Thoracic aorta (tissue), 2 donors: ENCODE measurements at regions not wholly inside any gene's neighbourhood (a gene's known extent, or its start where the extent isn't known, plus 50 kb on each side); places are given as distances from the start of the nearest gene placed in this dataset.
"Not testable (repeated sequence)": the region's sequence is repeated elsewhere in the genome, so short reads cannot be mapped to it uniquely, and the experiment has no call there.

Experiments used
- ATAC-seq: fragments of 150-250 bp; one replicate; pipeline ENCODE4 v1.8.0; 2017; ENCODE audit warnings: low read depth; ENCODE audit not compliant: insufficient number of reproducible peaks, low FRiP score
- DNase-seq: peaks from one replicate; pipeline ENCODE4 v3.0.0-alpha.2; 2020; ENCODE audit warnings: low spot score
- H3K27ac ChIP-seq, 2 donors: fragments of 200-600 bp; sonication (generic); 1 replicate in 1 of 2; 2 replicates in 1 of 2; pipeline ENCODE4 v1.5.1; 2016; ENCODE audit warnings: mild to moderate bottlenecking in 2 of 2, moderate library complexity in 2 of 2
- H3K27me3 ChIP-seq: fragments of 200-600 bp; sonication (generic); replicated peaks from 2 replicates; pipeline ENCODE4 v1.6.0; 2016; ENCODE audit warnings: mild to moderate bottlenecking; ENCODE audit not compliant: insufficient read depth
- H3K36me3 ChIP-seq: fragments of 200-600 bp; sonication (generic); one replicate; pipeline ENCODE4 v1.5.1; 2016
- H3K4me1 ChIP-seq, 2 donors: fragments of 200-600 bp; sonication (generic); 1 replicate in 1 of 2; 2 replicates in 1 of 2; pipeline versions ENCODE4 v1.5.1 to v1.6.0; 2016; ENCODE audit warnings: low read depth in 2 of 2, mild to moderate bottlenecking in 1 of 2; ENCODE audit not compliant: control insufficient read depth in 1 of 2
- H3K4me3 ChIP-seq: fragments of 200-600 bp; sonication (generic); 2 replicates; pipeline ENCODE4 v1.5.1; 2016; ENCODE audit warnings: mild to moderate bottlenecking
- H3K9me3 ChIP-seq: fragments of 200-600 bp; sonication (generic); 2 replicates; pipeline ENCODE4 v1.5.1; 2016
- TF ChIP-seq, protein P1 (sequence below): fragments of 200-600 bp; sonication (generic); IDR thresholded peaks from one replicate; pipeline ENCODE4 v1.5.1; 2019; ENCODE audit warnings: antibody characterized with exemption

DNA sequence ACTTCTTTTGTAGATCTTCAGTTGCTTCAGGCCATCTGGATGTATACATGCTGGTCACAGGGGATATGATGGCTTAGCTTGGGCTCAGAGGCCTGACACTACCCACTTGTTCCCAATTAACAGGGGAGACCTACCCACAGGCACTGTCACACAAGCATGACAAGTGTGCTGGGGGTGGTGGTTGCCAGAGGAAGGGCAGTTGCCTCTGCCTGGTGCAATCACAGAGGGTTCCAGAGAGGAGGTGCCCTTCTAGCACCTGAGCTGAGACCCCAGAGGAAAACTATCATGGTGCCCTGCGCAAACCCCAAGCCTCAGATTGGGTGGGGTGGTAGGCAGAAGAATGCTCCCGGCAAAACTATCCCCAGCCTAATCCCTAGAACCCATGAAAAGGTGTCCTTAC lies 65.6 kb upstream of the NANOS1 start:
- Histone ChIP-seq H3K27me3 (no peaks in the 10 kb centered on the region), H3K4me3 (no peak overlapping the region), H3K4me1 (peaks cover 9 to 26% of the 10 kb centered on the region in 2 donors), H3K9me3 (no peaks in the 10 kb centered on the region), H3K36me3 (no peaks in the 10 kb centered on the region), H3K27ac (no peak overlapping the region)
- TF ChIP-seq, protein P1, sequence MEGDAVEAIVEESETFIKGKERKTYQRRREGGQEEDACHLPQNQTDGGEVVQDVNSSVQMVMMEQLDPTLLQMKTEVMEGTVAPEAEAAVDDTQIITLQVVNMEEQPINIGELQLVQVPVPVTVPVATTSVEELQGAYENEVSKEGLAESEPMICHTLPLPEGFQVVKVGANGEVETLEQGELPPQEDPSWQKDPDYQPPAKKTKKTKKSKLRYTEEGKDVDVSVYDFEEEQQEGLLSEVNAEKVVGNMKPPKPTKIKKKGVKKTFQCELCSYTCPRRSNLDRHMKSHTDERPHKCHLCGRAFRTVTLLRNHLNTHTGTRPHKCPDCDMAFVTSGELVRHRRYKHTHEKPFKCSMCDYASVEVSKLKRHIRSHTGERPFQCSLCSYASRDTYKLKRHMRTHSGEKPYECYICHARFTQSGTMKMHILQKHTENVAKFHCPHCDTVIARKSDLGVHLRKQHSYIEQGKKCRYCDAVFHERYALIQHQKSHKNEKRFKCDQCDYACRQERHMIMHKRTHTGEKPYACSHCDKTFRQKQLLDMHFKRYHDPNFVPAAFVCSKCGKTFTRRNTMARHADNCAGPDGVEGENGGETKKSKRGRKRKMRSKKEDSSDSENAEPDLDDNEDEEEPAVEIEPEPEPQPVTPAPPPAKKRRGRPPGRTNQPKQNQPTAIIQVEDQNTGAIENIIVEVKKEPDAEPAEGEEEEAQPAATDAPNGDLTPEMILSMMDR: no peak
- ATAC-seq (no peak), DNase-seq (no peak)

DNA sequence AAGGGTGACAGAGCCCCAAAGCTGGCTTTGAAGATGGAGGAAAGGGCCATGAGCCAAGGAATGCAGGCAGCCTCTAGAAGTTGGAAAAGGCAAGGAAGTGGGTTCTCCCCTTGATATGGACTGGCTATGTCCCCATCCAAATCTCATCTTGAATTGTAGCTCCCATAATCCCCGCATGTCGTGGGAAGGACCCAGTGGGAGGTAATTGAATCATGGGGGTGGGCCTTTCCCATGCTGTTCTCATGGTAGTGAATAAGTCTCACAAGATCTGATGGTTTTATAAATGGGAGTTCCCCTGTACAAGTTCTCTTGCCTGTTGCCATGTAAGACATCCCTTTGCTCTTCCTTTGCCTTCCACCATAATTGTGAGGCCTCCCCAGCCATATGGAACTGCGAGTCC lies 65.0 kb upstream of the NANOS1 start:
- H3K4me3 ChIP-seq, DNase-seq, H3K9me3 ChIP-seq, ATAC-seq, H3K27me3 ChIP-seq, H3K36me3 ChIP-seq, H3K27ac ChIP-seq: not testable (repeated sequence)
- peaks cover 5 to 22% of the 10 kb centered on the region in 2 donors for H3K4me1 ChIP-seq

DNA sequence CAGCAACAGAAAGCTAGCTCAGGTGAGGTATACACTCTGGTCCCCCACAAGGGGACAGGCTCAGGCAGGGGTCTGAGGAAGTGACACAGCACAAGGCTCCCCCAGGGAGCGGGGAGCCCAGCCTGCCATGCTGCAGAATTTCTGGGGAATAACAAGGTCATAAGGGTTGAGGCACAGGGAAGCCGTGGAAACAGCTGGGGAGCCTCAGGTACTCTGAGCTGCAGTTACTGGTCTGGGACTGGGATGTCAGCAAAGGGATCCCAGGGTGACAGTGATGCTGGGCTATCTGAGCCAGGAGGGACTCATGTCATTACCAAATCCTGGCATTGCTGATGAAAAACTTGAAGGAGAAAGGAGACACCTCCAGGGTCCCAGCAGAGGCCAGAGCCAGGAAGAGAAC lies 64.4 kb upstream of the NANOS1 start:
- Histone ChIP-seq H3K9me3 (no peaks in the 10 kb centered on the region), H3K36me3 (no peaks in the 10 kb centered on the region), H3K4me3 (no peak overlapping the region), H3K27me3 (no peaks in the 10 kb centered on the region), H3K27ac (no peak overlapping the region), H3K4me1 (peaks cover 0 to 16% of the 10 kb centered on the region in 2 donors)
- ATAC-seq: no peak
- DNase-seq: no peak
- TF ChIP-seq, protein P1: no peak

DNA sequence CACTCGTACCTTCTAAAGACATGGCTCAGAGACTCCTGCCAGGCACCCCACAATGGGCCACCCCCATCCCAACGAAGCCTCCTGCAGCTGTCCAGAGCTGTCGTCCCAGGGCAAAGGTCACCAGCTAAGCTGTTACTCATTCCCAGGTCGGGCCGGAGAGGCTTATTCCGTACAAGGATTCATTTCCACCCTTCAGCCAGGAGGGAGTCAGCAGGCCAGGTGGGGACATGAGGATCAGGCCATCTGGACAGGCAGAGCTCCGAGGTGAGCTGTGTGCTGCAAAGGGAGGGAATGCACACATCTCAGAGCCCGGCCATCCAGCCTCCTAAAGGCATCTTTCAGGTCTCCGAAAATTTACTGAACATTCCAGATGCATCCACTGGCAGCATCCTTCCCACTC lies 63.9 kb upstream of the NANOS1 start:
- DNase-seq: no peak
- TF ChIP-seq, protein P1: no peak
- no peak for ATAC-seq

DNA sequence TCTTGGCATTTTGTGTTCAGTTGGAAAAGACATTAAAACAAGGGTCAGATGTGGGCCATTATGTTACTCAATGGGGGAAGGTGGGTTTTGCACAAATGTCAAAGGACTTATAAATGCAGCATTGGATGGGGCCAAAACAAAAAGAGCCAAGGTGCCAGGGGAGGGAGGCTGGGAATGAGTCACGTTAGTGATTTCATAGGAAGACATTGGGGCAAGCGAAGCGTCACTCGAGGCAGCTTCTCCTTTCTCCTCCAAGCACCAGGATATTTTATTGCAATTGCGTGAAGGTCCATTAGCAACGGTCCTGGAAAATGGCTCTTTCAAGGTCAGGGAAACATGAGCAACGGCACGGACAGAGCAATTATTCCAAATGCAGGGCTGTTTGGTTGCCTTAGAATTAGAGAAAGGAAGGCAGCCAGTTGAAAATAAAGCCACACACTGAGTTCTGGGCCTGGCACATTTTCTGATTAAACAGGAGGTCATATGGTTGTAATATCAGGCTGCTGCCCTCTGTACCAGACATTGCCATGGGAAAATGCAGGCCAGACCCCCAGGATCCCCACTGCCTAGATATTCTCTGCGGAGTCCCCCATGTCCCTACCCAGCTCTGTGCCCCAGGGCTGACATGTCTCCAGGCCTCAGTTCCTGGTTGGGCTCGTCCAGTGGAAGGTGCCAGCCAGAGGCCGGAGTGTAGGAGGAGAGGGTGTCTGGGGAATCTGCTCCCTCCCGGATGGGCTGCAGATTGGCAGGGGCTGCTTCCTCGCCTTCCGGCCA lies 63.3 kb upstream of the NANOS1 start:
- no peaks in the 10 kb centered on the region for H3K9me3 ChIP-seq
- TF ChIP-seq, protein P1: no peak
- DNase-seq: no peak
- peaks cover 0 to 8% of the 10 kb centered on the region in 2 donors for H3K4me1 ChIP-seq
- no peaks in the 10 kb centered on the region for H3K36me3 ChIP-seq
- ATAC-seq: no peak
- no peak overlapping the region for H3K27ac ChIP-seq
- no peak overlapping the region for H3K4me3 ChIP-seq
- H3K27me3 ChIP-seq: no peaks in the 10 kb centered on the region

More for the DNA sequence above, 63.9 kb upstream of the NANOS1 start:
- Histone ChIP-seq H3K36me3 (no peaks in the 10 kb centered on the region), H3K4me1 (peaks cover 0 to 12% of the 10 kb centered on the region in 2 donors), H3K9me3 (no peaks in the 10 kb centered on the region), H3K27me3 (no peaks in the 10 kb centered on the region), H3K27ac (no peak overlapping the region), H3K4me3 (no peak overlapping the region)

DNA sequence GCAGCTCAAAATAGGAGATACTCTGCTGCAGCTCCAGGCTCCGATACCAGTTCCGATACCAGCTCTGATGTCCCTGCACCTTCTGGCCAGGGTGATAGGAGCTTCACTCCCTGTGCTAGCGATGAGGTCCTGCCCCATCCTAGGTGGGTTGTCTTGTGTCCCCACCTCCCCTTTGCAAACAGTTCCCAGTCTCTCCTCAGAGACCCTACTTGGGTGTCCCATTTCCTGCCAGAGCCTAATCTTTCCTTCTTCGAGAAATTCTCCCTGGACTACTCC lies 62.7 kb upstream of the NANOS1 start:
- Histone ChIP-seq H3K27me3 (no peaks in the 10 kb centered on the region), H3K9me3 (no peaks in the 10 kb centered on the region), H3K4me3 (no peak overlapping the region), H3K27ac (no peak overlapping the region), H3K36me3 (no peaks in the 10 kb centered on the region), H3K4me1 (peaks cover 0 to 8% of the 10 kb centered on the region in 2 donors)
- no peak for ATAC-seq
- TF ChIP-seq, protein P1: no peak
- no peak for DNase-seq
